Suprapubic skin (tissue), 4 donors: ENCODE measurements at regions not wholly inside any gene's neighbourhood (a gene's known extent, or its start where the extent isn't known, plus 50 kb on each side); places are given as distances from the start of the nearest gene placed in this dataset.

Source experiments
- DNase-seq, 2 donors: peaks; one replicate each; pipeline ENCODE4 v3.0.0-alpha.2; 2019; ENCODE audit warnings: low spot score in 2 of 2
- H3K27ac ChIP-seq: fragments of 200-600 bp; sonication (generic); one replicate; pipeline ENCODE4 v1.5.1; 2019
- H3K27me3 ChIP-seq: fragments of 200-600 bp; sonication (generic); one replicate; pipeline ENCODE4 v1.5.1; 2019
- H3K36me3 ChIP-seq: fragments of 200-600 bp; sonication (generic); one replicate; pipeline ENCODE4 v1.5.1; 2019
- H3K4me1 ChIP-seq: fragments of 200-600 bp; sonication (generic); one replicate; pipeline ENCODE4 v1.5.1; 2019
- H3K4me3 ChIP-seq: fragments of 200-600 bp; sonication (generic); one replicate; pipeline ENCODE4 v1.5.1; 2019; ENCODE audit warnings: mild to moderate bottlenecking
- H3K9me3 ChIP-seq: fragments of 200-600 bp; sonication (generic); one replicate; pipeline ENCODE4 v1.5.1; 2019
- CTCF ChIP-seq, 2 donors: fragments of 200-600 bp in 1 of 2; fragments of 450-650 bp in 1 of 2; sonication (generic) in 1 of 2; IDR thresholded peaks; one replicate each; pipeline ENCODE4 v1.5.1; 2016 to 2019; ENCODE audit warnings: antibody characterized with exemption in 2 of 2, mild to moderate bottlenecking in 1 of 2, moderate library complexity in 1 of 2
- EP300 ChIP-seq: sonication (generic); formaldehyde crosslinking; IDR thresholded peaks from one replicate; pipeline ENCODE4 v1.6.1; 2017; ENCODE audit warnings: antibody characterized with exemption
- POLR2A ChIP-seq, 2 donors: fragments of 450-650 bp; IDR thresholded peaks; one replicate each; pipeline ENCODE4 v1.6.1; 2017; ENCODE audit warnings: antibody characterized with exemption in 2 of 2, mild to moderate bottlenecking in 2 of 2, moderate library complexity in 2 of 2
- POLR2AphosphoS5 ChIP-seq, 3 donors: sonication (generic); formaldehyde crosslinking; IDR thresholded peaks; one replicate each; pipeline ENCODE4 v1.6.1; 2017; ENCODE audit warnings: antibody characterized with exemption in 3 of 3
- WGBS: methylation state at CpG from one replicate; pipeline ENCODE4 v1.1.5; 2018; 5-methylcytosine and 5-hydroxymethylcytosine counted together

- H3K4me1 ChIP-seq: peaks cover 15% of the 10 kb centered on the region
- WGBS: 70% methylated on average over 8 of the region's 8 CpGs
- no peak overlapping the region for H3K27ac ChIP-seq
- no peak overlapping the region for H3K4me3 ChIP-seq
- no peaks in the 10 kb centered on the region for H3K9me3 ChIP-seq
- peak; percentile 28 to 29 for DNase-seq
- H3K27me3 ChIP-seq: peaks cover 99% of the 10 kb centered on the region
- no peaks in the 10 kb centered on the region for H3K36me3 ChIP-seq
- TF ChIP-seq POLR2AphosphoS5 (IDR thresholded peaks at IDR 0.05) (no peak), CTCF (IDR thresholded peaks at IDR 0.05) (no peak), POLR2A (IDR thresholded peaks at IDR 0.05) (no peak), EP300 (no peak)
Observed at GRCh38 chr5:176744584-176744965, 65.8 kb upstream of the UNC5A start.

- Histone ChIP-seq H3K36me3 (no peaks in the 10 kb centered on the region), H3K9me3 (no peaks in the 10 kb centered on the region), H3K4me1 (peaks cover 10% of the 10 kb centered on the region), H3K27me3 (peaks cover 85% of the 10 kb centered on the region), H3K27ac (no peak overlapping the region), H3K4me3 (no peak overlapping the region)
- DNase-seq: peak; percentile 44 to 57
- WGBS: 93% methylated on average over 5 of the region's 5 CpGs
- TF ChIP-seq POLR2AphosphoS5 (IDR thresholded peaks at IDR 0.05) (no peak), EP300 (no peak), POLR2A (IDR thresholded peaks at IDR 0.05) (no peak), CTCF (IDR thresholded peaks at IDR 0.05) (no peak)
Observed at GRCh38 chr5:176747670-176748072, 62.7 kb upstream of the UNC5A start.

DNA sequence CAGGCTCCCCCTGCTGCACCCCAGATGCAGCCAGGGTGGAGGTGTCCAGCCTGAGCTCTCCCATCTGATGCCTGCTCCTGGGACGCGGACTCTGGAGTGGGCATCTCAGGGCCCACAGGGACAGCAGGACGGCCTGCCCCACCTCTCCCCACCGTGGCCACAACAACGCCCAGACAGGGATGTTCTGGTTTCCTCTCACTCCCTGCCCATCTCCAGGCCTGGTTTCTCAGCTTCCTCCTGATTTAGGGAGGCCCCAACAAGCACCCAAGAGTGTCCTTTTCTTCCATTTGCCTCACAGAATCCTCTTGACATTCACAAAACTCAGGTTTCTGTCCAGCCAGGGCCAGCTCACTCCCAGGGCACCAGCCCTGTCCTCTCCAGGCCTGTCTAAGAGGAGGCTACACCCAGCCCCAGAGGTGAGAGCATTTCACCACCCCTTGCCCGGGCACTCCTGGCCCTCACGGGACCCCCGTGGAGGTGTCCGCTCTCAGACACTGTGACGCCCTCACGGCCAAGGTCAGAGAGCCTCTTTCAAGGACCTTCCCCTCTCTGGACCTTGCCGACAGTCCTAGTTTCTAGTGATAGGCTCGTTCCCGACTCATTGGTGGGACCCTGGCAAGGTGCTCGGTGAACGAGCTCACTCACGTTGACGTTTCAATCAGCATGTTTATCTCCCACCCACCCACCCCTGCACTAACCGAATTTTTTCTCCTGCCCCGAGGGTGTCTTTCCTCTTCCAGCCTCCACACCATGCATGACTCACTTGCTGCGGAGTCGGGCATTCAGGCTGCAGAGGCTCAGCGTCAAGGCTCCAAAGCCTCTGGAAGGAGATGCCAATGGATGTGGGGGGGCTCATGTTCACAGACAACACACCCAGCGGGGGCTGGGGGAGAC lies 62.0 kb upstream of the UNC5A start:
- TF ChIP-seq CTCF (IDR thresholded peaks at IDR 0.05): no peak
- no peak for TF ChIP-seq POLR2A (IDR thresholded peaks at IDR 0.05)
- no peak for TF ChIP-seq EP300
- no peak for TF ChIP-seq POLR2AphosphoS5 (IDR thresholded peaks at IDR 0.05)
- H3K4me1 ChIP-seq: peaks cover 6% of the 10 kb centered on the region
- H3K27ac ChIP-seq: no peak overlapping the region
- no peaks in the 10 kb centered on the region for H3K36me3 ChIP-seq
- DNase-seq: peak; percentile 29 to 70
- no peak overlapping the region for H3K4me3 ChIP-seq
- peaks cover 79% of the 10 kb centered on the region for H3K27me3 ChIP-seq
- H3K9me3 ChIP-seq: no peaks in the 10 kb centered on the region
- 76% methylated on average over 24 of the region's 24 CpGs for WGBS

DNA sequence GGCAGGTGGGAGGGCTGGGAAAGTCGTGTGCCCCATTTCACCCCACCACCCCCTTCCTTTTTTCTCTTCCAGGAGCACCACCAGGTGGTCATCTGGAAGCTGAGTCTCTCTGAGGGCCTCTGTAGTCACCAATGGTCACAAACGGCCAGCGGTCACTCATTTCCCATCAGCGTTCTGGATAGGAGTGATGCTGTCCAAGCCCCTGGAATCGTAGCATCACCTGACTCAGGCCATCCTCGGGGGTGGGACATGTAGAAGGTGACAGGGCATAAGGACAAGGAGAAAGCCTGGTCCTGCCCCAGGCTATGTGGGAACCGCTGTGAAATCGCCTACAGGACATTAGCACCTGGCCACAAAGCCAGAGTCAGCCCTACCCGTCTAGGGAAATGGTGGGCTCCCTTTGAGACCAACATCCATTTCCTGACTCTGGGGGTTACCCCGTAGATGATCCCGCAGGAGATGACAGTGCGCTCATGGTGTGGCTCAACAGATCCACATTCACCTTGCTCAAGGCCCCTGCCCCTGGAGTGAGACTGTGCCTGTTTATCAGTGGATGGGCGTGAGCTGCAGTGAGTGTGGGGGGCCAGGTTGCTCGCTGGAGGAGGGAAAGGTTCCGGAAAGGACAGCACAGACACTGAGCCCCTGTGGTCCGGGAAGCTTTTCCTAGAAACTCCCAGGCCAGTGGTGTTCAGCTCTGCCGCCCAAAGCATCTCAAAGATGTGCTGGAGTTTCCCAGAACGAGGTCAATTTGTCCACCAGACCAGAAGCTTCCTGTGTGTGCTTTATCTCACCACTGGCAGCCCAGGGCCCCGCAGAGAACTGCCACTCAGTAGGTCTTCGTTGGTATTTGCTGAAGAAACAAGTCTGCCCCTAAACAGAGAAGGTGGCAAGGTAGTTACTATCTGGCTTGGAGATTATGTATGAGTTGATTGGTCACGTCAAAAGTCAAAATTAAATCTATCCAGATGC lies 61.1 kb upstream of the UNC5A start:
- Histone ChIP-seq H3K27me3 (peaks cover 72% of the 10 kb centered on the region), H3K4me1 (no peaks in the 10 kb centered on the region), H3K9me3 (no peaks in the 10 kb centered on the region), H3K36me3 (no peaks in the 10 kb centered on the region), H3K4me3 (no peak overlapping the region), H3K27ac (no peak overlapping the region)
- DNase-seq: peak; percentile 22 to 74
- TF ChIP-seq EP300 (no peak), CTCF (IDR thresholded peaks at IDR 0.05) (no peak), POLR2A (IDR thresholded peaks at IDR 0.05) (no peak), POLR2AphosphoS5 (IDR thresholded peaks at IDR 0.05) (no peak)
- 40% methylated on average over 6 of the region's 21 CpGs for WGBS

DNA sequence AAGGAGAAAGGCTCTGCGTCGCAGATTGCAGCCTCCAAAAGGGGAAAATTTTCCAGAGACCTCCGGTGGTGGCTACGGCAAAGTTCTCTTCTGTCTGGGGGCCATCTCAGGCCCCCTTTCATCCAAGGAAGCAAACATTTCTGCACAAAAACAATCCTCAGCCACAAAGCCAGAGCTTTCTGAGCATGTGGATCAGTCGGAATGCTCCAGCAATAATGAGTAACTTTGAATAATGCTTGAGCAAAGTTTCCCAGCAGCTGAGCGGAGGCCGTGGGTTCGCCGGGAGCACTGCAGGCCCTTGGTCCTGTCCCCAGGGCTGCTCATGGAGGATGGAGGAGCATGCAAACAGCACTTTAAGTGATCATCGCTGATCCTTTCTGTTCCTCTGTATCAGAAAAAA lies 60.2 kb upstream of the UNC5A start:
- H3K36me3 ChIP-seq: no peaks in the 10 kb centered on the region
- H3K4me1 ChIP-seq: no peaks in the 10 kb centered on the region
- WGBS: 82% methylated on average over 10 of the region's 10 CpGs
- no peak overlapping the region for H3K27ac ChIP-seq
- peaks cover 63% of the 10 kb centered on the region for H3K27me3 ChIP-seq
- H3K4me3 ChIP-seq: no peak overlapping the region
- H3K9me3 ChIP-seq: no peaks in the 10 kb centered on the region
- no peak for TF ChIP-seq POLR2AphosphoS5 (IDR thresholded peaks at IDR 0.05)
- TF ChIP-seq CTCF (IDR thresholded peaks at IDR 0.05): no peak
- TF ChIP-seq POLR2A (IDR thresholded peaks at IDR 0.05): no peak
- no peak for TF ChIP-seq EP300
- no peak for DNase-seq
